Neural crest cell (in vitro differentiated cells): ENCODE measurements at regions not wholly inside any gene's neighbourhood (a gene's known extent, or its start where the extent isn't known, plus 50 kb on each side); places are given as distances from the start of the nearest gene placed in this dataset.

Experiments used
- DNase-seq: peaks from one replicate; pipeline ENCODE4 v3.0.0; 2021; ENCODE audit warnings: low read depth, mixed read lengths, low spot score
- H3K27ac Mint-ChIP-seq: one replicate; pipeline ENCODE4 v1.8.0; 2021; ENCODE audit warnings: mild to moderate bottlenecking, mixed read lengths; ENCODE audit not compliant: unreplicated experiment
- H3K27me3 Mint-ChIP-seq: 2 replicates; pipeline ENCODE4 v1.8.0; 2021; ENCODE audit warnings: low read depth, mild to moderate bottlenecking, mixed read lengths
- H3K36me3 Mint-ChIP-seq: 2 replicates; pipeline ENCODE4 v1.8.0; 2021; ENCODE audit warnings: low read depth, mild to moderate bottlenecking, mixed read lengths
- H3K4me1 Mint-ChIP-seq: 2 replicates; pipeline ENCODE4 v1.8.0; 2021; ENCODE audit warnings: mixed read lengths
- H3K4me3 Mint-ChIP-seq: one replicate; pipeline ENCODE4 v1.8.0; 2021; ENCODE audit warnings: mild to moderate bottlenecking, mixed read lengths
- H3K9me3 Mint-ChIP-seq: 2 replicates; pipeline ENCODE4 v1.8.0; 2021; ENCODE audit warnings: mixed read lengths
- TF ChIP-seq, protein P1 (sequence below): fragments of 200-600 bp; sonication (generic); conservative IDR thresholded peaks from 2 replicates; pipeline ENCODE4 v1.5.0; 2021; ENCODE audit warnings: antibody characterized with exemption, mild to moderate bottlenecking

DNA sequence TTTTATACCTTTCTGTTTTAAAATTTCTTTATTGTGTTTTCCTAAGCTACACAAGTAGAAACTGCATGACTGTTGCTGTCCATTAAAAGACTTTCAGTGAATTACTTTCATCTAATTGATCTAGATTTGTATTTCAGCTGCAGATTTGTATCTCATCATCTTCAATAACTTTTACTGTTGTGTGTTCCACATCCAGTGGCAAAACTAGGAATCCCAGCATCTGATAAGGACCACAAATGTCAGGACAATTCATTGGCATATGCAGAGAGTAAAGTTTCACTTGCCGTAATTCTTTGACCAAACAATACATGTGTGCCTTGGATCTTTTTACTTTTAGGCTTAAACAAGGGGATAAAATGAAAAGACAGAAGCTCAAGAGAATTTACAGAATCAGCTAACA lies 112.6 kb downstream of the FBXO8 start:
- Mint-ChIP-seq H3K4me1 (no peaks in the 10 kb centered on the region), H3K4me3 (no peak overlapping the region), H3K27me3 (peaks cover 41% of the 10 kb centered on the region), H3K36me3 (no peaks in the 10 kb centered on the region), H3K27ac (no peak overlapping the region), H3K9me3 (no peaks in the 10 kb centered on the region)
- TF ChIP-seq, protein P1, sequence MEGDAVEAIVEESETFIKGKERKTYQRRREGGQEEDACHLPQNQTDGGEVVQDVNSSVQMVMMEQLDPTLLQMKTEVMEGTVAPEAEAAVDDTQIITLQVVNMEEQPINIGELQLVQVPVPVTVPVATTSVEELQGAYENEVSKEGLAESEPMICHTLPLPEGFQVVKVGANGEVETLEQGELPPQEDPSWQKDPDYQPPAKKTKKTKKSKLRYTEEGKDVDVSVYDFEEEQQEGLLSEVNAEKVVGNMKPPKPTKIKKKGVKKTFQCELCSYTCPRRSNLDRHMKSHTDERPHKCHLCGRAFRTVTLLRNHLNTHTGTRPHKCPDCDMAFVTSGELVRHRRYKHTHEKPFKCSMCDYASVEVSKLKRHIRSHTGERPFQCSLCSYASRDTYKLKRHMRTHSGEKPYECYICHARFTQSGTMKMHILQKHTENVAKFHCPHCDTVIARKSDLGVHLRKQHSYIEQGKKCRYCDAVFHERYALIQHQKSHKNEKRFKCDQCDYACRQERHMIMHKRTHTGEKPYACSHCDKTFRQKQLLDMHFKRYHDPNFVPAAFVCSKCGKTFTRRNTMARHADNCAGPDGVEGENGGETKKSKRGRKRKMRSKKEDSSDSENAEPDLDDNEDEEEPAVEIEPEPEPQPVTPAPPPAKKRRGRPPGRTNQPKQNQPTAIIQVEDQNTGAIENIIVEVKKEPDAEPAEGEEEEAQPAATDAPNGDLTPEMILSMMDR = no peak
- DNase-seq = no peak

DNA sequence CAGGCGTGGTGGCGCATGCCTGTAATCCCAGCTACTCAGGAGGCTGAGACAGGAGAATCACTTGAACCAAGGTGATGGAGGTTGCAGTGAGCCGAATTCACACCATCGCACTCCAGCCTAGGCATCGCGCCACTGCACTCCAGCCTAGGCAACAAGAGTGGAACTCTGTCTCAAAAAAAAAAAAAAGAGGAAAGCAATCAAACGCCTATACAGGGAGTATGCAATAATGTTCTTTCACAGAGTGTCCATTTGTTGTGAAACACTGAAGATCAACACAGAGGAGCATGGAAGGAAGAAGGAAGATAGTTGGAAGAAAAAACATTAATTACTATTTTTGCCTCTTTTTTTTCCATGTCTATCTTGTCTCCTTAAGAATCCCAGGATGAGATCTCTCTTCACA lies 113.4 kb downstream of the FBXO8 start:
- H3K27me3 Mint-ChIP-seq = peaks cover 41% of the 10 kb centered on the region
- H3K9me3 Mint-ChIP-seq = no peaks in the 10 kb centered on the region
- H3K4me3 Mint-ChIP-seq = no peak overlapping the region
- no peaks in the 10 kb centered on the region for H3K4me1 Mint-ChIP-seq
- TF ChIP-seq, protein P1 = no peak
- H3K27ac Mint-ChIP-seq = no peak overlapping the region
- DNase-seq = no peak
- H3K36me3 Mint-ChIP-seq = no peaks in the 10 kb centered on the region

GRCh38 chr4:174157106-174157607 lies 126.3 kb downstream of the FBXO8 start:
- DNase-seq = no peak
- TF ChIP-seq, protein P1 = no peak
- Mint-ChIP-seq H3K27ac (no peak overlapping the region), H3K4me1 (peaks cover 9% of the 10 kb centered on the region), H3K27me3 (peaks cover 69% of the 10 kb centered on the region), H3K4me3 (no peak overlapping the region), H3K9me3 (no peaks in the 10 kb centered on the region), H3K36me3 (no peaks in the 10 kb centered on the region)

DNA sequence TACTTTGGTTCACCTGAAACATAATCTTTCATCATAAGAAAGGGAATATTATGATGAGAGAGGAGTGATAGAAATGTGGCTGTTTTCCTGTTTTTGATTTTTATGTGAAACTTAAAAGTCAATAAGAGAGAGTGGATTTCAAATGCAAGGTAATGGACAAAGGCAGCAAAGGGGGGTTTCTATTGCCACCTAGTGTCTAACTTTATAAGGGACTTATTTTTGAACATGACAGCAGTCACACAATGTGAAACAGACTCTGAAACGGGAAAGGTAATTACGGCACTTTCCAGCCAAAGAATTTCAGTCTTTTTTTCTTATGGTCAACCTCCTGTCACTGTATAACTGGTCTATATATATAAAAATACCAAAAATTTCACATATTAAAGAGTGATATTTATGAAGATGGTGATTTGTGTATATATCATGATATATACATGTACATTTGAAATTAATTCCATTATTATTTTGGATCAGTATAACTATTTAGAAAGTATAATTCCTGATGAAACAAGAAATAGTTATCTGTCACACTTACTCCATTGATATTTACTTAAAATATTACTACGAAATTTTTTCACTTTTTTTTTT lies 127.1 kb downstream of the FBXO8 start:
- TF ChIP-seq, protein P1 = peak; percentile 76
- Mint-ChIP-seq H3K27me3 (peaks cover 66% of the 10 kb centered on the region), H3K4me3 (no peak overlapping the region), H3K9me3 (no peaks in the 10 kb centered on the region), H3K27ac (no peak overlapping the region), H3K4me1 (peaks cover 9% of the 10 kb centered on the region), H3K36me3 (no peaks in the 10 kb centered on the region)
- no peak for DNase-seq

DNA sequence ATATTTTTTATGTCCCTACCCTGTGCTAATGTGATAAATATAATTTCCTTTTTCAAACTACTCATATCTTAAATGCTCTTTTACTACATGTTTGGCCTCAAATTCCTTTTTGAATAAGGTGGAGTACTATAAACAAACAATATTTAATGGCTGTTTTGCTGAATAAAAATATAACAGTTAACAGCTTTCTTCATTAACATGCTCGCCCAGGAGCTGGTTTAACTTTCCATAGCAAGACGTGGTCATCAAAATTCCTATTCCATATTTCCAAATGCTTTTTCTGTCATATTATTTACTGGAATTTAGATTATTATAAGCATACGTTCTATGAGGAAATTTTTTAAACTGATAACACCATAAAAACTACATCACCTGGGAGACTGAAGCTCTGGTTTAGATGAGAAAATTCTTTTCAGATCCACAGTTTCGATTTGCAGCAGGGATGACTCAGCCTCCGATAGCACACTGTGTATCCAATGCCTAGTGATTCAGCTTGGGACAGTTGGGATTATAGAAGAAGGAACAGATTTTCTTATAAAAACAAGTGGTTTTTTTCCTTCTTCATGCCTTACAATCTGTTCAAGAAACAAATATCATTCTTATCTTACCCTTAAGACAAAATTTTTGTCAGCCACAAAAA lies 129.1 kb downstream of the FBXO8 start:
- H3K36me3 Mint-ChIP-seq = no peaks in the 10 kb centered on the region
- no peaks in the 10 kb centered on the region for H3K9me3 Mint-ChIP-seq
- no peak for DNase-seq
- H3K27me3 Mint-ChIP-seq = peaks cover 56% of the 10 kb centered on the region
- H3K4me3 Mint-ChIP-seq = no peak overlapping the region
- H3K27ac Mint-ChIP-seq = no peak overlapping the region
- TF ChIP-seq, protein P1 = no peak
- peaks cover 9% of the 10 kb centered on the region for H3K4me1 Mint-ChIP-seq
